HK-2 (cell line): ENCODE measurements at regions not wholly inside any gene's neighbourhood (a gene's known extent, or its start where the extent isn't known, plus 50 kb on each side); places are given as distances from the start of the nearest gene placed in this dataset.
"Not testable (repeated sequence)": the region's sequence is repeated elsewhere in the genome, so short reads cannot be mapped to it uniquely, and the experiment has no call there.

ENCODE experiments used
- DNase-seq: peaks from one replicate; pipeline ENCODE4 v3.0.0-alpha.2; 2018; ENCODE audit not compliant: unreplicated experiment

DNA sequence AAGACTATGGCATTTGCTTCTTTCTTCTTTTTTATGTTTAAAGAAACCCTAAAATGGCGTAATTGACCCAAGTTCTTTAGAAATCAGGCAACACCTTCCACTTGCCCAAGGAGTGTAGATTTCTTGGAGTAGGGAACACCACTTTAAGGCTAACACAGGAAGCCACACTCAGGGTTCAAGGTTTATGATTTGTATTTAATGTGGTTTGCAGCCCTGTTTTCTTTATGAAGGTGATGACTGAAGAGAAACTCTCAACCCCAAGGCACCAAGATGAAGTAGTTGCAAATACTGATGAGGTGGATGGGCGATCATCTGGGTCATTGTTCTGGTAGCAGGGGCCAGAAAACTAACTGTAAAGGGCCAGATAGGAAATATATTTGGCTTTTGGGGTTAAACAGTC is 101.1 kb downstream of the DLEU7 start:
- DNase-seq = no peak

GRCh38 chr13:50742968-50743367 is 100.5 kb downstream of the DLEU7 start:
- no peak for DNase-seq

DNA sequence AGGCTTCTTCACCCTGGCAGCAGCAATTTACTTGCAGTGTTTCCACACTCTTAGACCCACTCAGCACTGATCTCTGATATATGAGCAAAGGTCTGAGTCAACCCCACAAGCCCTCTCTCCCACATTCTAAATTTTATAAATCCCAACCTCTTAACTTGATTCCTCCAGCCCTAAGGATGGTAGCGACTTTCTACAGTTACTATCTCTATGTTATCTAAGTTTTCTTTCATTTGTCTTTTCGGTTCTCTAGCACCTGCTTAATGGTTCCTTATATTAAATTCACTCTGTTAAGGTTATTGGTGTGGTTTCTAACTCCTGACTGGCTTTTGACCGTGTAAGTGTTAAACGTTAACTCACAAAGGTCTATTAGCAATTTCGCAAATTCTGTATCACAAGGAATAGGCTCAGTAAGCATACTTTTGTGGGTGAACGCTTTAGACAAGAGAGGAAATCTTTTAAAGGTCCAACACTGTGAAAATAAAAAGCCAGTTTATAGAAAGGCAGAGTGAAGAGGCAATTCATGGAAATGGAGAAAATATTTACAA is 99.3 kb downstream of the DLEU7 start:
- no peak for DNase-seq

DNA sequence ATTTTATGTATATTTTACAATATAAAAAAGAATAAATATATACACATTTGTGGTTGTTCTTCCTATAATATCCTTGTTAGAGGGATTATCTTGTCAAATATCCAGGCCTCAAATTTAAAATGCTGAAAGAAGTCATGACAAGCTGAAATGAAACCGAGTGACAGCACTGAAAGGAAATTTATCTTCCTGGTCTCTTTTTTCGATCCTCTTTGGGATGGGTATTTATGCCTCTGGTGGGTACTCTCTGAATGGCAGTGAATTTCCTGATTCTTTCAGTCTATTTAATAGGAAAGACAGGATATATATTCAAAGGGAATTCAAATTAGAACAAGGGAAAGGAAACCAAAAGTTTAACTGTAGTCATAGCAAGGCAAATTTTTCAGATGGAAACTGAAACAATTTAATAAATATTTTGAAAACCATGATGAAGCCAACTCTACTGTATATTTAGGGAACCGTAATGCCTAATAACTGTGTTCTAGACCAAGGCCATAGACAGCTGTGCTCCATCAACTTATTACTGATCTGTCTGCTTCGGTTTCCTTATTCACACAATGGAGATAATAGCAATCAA is 97.9 kb downstream of the DLEU7 start:
- no peak for DNase-seq

- no peak for DNase-seq
Measured at GRCh38 chr13:50747737-50748350, 95.6 kb downstream of the DLEU7 start.

DNA sequence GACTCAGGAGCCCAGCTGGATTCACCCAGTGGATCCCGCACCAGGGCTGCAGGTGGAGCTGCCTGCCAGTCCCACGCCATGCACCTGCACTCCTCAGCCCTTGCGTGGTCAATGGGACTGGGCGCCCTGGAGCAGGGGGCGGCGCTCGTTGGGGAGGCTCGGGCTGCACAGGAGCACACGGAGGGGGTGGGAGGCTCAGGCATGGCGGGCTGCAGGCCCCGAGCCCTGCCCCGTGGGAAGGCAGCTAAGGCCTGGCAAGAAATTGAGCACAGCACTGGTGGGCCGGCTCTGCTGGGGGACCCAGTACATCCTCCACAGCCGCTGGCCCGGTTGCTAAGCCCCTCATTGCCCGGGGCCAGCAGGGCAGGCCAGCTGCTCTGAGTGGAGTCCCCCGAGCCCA is 90.3 kb downstream of the DLEU7 start:
- not testable (repeated sequence) for DNase-seq

- DNase-seq = not testable (repeated sequence)
Measured at GRCh38 chr13:50755862-50756685, 87.4 kb downstream of the DLEU7 start.

- DNase-seq = no peak
Measured at GRCh38 chr13:50757008-50757407, 86.5 kb downstream of the DLEU7 start.

DNA sequence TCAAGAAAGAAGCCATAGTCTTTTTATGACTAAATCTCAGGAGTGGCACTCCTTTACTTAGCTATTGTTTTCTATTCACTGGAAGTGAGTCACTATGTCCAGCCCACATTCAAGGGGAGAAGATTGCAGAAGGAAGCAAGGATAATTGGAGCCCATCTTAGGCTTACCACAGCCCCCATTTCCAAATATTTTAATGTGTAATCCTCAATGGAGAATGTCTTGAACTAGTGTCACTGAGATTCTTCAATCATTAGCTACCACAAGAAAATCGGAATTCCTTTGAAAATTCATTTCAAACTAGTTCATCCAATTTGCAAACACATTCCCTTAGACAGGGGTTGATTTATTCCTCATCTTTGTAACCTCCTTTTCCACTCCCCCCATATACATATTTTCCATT is 84.7 kb downstream of the DLEU7 start:
- no peak for DNase-seq

DNA sequence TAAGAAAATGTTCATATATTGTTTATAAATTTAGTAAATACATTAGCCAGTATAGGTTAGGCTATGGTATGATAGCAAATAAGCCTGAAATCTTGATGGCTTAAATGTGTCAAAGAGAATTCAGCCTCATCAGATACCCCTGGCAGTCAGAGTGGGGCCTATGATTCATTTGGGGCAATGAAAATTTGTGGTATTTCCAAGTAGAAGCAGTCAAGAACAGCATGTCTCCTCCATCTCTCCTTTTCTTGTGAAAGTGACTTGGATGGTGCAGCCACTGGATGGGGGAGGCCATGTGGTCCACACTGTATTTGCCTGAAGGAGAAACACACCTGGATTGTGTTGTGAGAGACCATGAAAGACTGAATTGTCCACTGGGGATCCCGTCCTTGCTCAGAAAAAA is 82.7 kb downstream of the DLEU7 start:
- no peak for DNase-seq

DNA sequence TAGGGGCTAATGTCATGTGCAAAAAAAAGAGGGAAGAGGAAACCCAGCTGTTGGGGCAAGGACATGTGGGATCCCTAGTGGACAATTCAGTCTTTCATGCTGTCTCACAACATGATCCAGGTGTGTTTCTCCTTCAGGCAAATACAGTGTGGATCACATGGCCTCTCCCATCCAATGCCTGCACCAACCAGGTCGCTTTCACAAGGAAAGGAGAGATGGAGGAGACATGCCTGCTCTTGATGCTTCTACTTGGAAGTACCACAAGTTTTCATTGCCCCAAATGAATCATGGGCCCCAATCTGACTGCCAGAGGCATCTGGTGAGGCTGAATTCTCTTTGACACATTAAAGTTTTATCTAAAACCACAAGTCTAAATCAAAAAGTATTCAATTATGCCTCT is 82.1 kb downstream of the DLEU7 start:
- no peak for DNase-seq

- no peak for DNase-seq
Measured at GRCh38 chr13:50762969-50763567, 80.4 kb downstream of the DLEU7 start.

DNA sequence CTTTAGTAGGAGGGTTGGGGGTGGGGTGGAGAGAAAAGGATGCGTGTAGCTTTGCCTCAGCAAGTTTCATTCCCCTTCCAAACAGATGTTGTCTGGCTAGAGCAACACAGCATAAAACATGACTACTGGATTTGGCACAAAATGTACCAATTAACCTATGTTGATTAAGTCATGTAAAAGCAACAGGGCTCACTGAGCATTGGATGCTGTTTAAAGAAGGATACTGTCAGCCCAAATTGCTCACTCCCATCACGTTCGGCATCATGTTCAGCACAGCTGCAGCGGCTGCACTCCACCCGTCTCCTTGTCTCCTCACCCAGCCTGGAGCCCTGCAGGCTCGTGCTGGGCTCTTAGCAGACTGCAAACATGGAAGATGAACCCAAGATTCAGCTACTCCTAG is 77.5 kb downstream of the DLEU7 start:
- DNase-seq = no peak

GRCh38 chr13:50766695-50767094 is 76.8 kb downstream of the DLEU7 start:
- DNase-seq = no peak

GRCh38 chr13:50772881-50773280 is 70.6 kb downstream of the DLEU7 start:
- not testable (repeated sequence) for DNase-seq
